DMS 273 treated with DMSO at 0.1 percent for 48 hours (cell line): ENCODE measurements at regions not wholly inside any gene's neighbourhood (a gene's known extent, or its start where the extent isn't known, plus 50 kb on each side); places are given as distances from the start of the nearest gene placed in this dataset.

Experiments
- DNase-seq: peaks from one replicate; lab custom pipeline; 2025; lab: John Stamatoyannopoulos, UW

DNA sequence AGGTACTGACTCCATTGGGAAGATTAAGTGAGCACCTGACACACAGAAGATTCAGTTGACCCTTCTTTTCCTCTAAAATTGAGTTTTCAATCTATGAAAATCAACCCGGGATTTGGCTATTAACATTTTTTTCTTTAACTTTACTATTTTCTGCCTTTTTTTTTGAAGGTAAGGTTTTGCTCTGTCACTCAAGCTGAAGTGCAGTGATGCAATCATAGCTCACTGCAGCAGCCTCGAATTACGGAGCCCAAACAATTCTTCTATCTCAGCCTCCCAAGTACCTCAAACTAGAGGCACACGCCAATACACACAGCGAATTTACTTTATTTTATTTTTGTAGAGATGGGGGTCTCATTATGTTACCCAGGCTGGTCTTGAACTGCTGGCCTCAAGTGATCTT lies 1029.5 kb downstream of the MCTP2 start:
- no peak for DNase-seq

DNA sequence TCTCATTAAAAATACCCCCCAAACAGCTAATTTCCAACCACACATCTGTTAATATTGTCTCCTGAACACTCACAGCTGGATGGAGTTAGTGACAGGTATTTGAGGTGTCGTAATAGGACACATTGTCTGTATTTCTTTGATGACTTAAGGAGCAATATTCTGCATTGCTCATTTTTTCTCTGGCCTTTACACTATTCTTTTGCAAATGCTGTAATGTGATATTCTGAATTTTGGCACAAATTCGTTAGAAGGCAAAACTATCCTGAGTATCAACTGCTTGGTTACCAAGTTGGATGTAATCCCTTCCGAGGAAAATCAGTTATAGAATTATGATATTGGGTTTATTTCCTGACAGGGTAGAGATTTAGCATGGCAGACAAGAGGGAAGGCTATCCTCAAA lies 1030.2 kb downstream of the MCTP2 start:
- DNase-seq, result no peak

GRCh38 chr15:95261968-95262367 lies 1030.6 kb downstream of the MCTP2 start:
- DNase-seq, result no peak

GRCh38 chr15:95262866-95263564 lies 1031.7 kb downstream of the MCTP2 start:
- DNase-seq, result no peak

- no peak for DNase-seq
Measured at GRCh38 chr15:95263751-95264150, 1032.4 kb downstream of the MCTP2 start.

GRCh38 chr15:95265419-95265997 lies 1034.1 kb downstream of the MCTP2 start:
- DNase-seq, result no peak

DNA sequence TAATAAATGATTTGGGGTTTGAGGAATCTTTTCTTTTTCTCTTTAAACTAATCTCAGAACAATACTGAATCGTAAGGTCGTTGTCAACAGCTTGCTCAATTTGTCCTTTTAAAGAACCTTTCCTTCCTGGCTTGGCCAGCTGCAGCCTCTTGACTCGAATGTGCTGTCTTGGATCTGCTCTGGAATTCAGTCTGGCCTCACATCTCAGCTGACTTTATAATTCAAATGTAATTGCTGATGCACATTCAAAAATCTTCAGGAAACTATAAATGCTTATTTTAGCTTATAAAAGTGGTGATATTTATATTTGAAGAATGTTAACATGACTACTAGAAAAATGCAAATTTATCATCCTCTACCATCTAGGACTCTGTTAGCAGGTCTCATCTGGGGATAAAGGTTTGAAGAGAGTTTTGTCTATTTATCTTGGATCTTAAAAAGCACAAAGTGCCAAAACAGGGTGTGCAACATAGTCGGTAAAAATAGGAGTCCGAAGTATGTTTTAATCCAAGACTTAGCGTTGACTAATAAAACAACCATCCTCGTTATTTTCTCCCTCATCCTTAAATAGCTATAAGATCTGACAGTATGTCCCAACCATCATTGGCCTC lies 1035.2 kb downstream of the MCTP2 start:
- no peak for DNase-seq

DNA sequence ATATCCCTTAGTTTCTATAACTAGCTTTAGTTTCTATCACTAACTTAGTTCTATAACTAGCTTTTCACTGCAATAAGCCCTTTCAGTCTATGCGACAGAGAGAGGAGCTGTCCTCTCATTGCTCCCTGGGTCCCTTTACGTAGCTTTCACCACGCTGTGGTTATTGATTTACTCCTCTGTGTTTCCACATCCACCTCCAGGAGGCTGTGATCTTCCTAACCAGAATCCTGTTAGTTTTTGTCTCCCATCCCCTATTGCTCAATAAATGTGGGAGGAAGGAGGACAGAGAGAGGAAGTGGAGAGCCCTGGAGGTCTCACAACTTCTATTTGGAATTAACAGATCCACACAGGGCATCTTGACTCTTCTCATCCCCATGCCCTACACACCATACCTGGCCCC lies 1036.1 kb downstream of the MCTP2 start:
- DNase-seq, result no peak

DNA sequence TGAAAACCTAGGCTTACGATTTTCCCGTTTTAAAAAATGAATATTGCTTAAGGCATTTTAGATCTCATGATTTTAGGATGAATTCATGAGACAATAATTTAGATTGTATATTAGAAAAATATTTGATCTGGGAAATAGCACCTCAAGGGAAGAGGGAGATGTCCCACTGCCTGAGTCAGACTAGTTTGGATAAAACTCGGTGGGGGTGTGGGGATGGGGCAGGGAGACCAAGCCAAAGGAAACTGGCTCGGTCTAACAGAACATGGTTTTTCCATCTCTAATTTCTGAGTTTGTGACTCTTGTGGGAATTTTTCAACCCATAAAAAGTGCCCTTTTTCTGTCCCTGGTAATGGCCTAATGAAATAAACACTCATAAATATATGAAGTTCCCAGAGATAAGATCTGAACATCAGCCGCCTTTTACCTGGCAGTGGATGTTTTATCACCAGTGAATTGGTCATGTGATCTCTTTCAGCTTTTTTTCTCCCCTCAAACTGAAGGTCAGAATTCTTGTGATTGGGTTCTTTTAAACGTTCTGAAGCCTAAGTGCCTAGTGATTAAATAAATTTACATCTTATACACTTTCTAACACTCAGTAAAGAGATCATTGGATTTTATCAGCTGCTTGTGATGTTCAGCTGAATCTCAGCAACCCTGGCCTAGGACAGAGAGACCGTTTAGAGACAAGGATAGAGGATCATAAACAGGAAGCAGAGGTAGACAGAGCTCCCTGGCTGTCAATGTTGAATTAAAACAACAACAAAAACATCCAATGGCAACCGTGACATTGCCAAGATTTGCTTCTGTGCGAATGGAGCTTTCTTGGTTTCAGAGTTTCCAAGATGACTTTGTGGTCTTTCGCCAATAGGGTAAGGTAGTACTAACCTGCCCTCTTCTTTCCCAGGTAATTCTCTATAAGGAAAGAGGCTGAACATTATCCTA lies 1038.2 kb downstream of the MCTP2 start:
- DNase-seq, result no peak

GRCh38 chr15:95274101-95274500 lies 1042.7 kb downstream of the MCTP2 start:
- DNase-seq, result no peak

DNA sequence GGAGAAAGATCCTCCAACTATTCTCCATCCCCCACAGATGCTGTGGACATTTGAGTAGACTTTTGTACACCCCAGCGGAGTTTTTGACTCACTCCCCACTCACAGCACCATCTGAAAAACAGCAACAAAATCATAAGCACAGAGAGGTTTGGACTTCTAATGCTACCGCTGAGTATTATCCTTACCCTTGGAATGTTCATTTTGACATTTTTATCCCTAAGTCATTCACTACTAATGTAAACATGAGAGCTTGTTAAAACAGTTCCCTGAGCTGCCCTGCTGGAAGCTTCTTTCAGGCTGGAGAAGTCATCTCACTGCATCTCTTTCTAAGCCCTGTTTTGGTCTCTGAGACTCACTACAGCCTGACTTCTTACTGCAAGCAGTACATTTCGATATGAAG lies 1045.9 kb downstream of the MCTP2 start:
- DNase-seq, result no peak

- DNase-seq, result no peak
Measured at GRCh38 chr15:95278532-95279245, 1047.3 kb downstream of the MCTP2 start.

DNA sequence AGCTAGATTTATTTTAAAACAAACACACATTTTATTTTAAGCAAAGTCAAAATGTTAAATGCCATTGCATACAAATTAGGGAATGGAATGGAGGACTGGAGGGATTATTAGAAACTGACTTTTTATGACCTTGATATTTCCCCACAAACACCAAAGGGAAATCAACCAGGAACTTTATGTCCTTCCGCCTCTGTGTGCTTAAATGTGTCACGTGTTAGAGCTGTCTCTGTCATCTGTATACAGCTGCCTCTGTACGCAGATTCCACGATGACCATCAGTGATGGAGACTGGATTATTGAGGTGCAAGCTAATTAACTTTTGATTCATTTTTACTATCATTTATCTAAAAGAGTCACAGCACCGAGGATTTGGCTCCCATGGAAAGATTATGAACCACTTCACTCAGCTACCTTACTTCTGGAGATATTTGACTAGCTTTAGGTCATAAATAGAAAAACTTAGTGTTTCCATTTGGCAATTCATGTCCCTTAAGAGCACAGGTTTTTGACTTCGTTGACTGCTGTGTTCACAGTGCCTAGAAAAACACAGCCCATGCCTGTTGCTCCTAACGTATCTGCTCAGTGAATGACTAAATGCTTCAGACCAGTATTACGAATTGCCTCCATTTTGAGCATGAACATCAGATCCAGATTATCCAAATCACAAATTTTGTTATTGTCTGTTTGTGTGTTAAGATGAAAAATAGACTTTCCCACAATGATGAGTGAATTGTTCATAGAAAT lies 1048.1 kb downstream of the MCTP2 start:
- DNase-seq, result no peak

GRCh38 chr15:95280711-95281110 lies 1049.3 kb downstream of the MCTP2 start:
- no peak for DNase-seq

DNA sequence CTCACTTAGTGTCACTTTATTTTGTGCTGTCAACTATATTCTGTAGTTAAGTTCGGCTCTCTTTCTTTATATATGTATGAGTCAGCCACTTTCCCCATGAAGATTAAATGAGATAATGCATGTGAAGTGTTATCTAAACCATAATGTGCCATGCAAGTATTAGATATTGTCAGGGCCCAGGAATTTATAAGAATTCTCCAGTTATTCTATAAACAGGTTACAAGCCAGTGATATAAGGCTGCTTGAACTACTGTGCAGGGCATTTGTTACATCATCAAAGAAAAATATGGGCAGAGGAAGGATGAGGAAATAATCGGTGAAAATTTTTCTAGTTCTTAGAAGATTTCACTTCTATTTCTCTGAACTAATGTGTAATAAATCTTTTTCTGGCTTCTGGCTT lies 1049.0 kb upstream of the NR2F2 start:
- no peak for DNase-seq

- DNase-seq, result no peak
Measured at GRCh38 chr15:95284492-95284891, 1046.0 kb upstream of the NR2F2 start.

- DNase-seq, result no peak
Measured at GRCh38 chr15:95284933-95285421, 1045.5 kb upstream of the NR2F2 start.

GRCh38 chr15:95286352-95286880 lies 1044.1 kb upstream of the NR2F2 start:
- DNase-seq, result no peak

DNA sequence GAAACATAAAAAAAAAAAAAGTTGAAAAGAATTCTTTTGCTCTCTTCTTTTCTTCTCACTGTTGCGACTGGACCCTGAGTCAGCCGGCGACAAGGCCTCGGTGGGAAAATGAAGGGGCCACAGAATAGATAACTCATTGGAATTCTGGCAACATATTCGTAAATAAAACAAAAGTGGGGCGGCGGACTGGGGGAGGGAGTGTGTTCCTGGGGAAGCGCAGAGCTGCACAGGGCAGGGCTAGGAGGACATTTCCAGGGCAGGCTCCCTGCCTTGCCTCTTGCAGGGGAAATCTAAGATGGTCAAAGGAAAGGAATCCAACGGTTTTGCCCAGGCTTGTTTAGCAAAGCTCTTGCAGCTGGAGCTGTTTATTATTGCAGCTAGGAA lies 1042.8 kb upstream of the NR2F2 start:
- DNase-seq, result no peak

DNA sequence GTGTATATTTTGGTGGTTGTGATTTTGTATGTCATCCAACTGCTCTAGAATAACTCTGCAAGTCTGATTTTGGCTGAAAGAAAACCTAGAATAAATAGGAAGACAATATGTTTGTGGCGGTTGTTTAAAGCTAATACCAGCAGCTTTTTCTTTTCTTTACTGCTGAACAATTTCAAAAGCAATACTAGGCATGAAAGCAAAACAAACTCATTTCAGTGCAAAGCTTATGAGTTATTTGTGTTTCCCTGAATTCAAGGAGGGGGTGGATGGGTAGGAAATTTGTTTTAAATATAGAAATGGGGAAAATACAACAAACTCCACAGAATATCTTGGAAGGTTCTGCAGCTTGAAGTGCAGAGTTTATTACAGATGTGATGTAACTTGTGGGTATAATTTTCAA lies 1041.9 kb upstream of the NR2F2 start:
- no peak for DNase-seq
